ENCODE measurements at regions not wholly inside any gene's neighbourhood (a gene's known extent, or its start where the extent isn't known, plus 50 kb on each side); places are given as distances from the start of the nearest gene placed in this dataset.

GRCh38 chr17:34527908-34528470 is 51.4 kb upstream of the TMEM132E start:
- H3K4me3 ChIP-seq: no peak overlapping the region
- 58 to 66% (median 64%) methylated on average over 13 of the region's 13 CpGs for WGBS, 5 donors
- no peak overlapping the region for H3K27ac ChIP-seq
- H3K27me3 ChIP-seq (replicated peaks in 1 of 7): peaks cover 0 to 81% (median 6%) of the 10 kb centered on the region in 7 donors
- H3K4me1 ChIP-seq: no peaks in the 10 kb centered on the region
- intact Hi-C loops (cut with DNase I; ENCODE audit: low total_unique reads): no loop called here
- no peaks in the 10 kb centered on the region for H3K36me3 ChIP-seq
- TF ChIP-seq CTCF (IDR thresholded peaks at IDR 0.05 in 8 of 11, conservative IDR thresholded peaks at IDR 0.05 in 3 of 11): no peak
- no peak for TF ChIP-seq POLR2A (IDR thresholded peaks at IDR 0.05)
- no peak for TF ChIP-seq POLR2AphosphoS5 (IDR thresholded peaks at IDR 0.05)
- no peaks in the 10 kb centered on the region for H3K9me3 ChIP-seq
- no peak for DNase-seq

GRCh38 chr17:34527136-34527907 is 52.1 kb upstream of the TMEM132E start:
- Histone ChIP-seq H3K4me3 (no peak overlapping the region), H3K36me3 (no peaks in the 10 kb centered on the region), H3K27ac (no peak overlapping the region), H3K27me3 (replicated peaks in 1 of 7) (peaks cover 0 to 74% (median 6%) of the 10 kb centered on the region in 7 donors), H3K9me3 (no peaks in the 10 kb centered on the region), H3K4me1 (no peaks in the 10 kb centered on the region)
- intact Hi-C loops (cut with DNase I; ENCODE audit: low total_unique reads): no loop called here
- DNase-seq: no peak
- WGBS, 5 donors: 45 to 56% (median 53%) methylated on average over 16 to 18 of the region's 18 CpGs
- TF ChIP-seq CTCF (IDR thresholded peaks at IDR 0.05 in 8 of 11, conservative IDR thresholded peaks at IDR 0.05 in 3 of 11) (no peak), POLR2A (IDR thresholded peaks at IDR 0.05) (no peak), POLR2AphosphoS5 (IDR thresholded peaks at IDR 0.05) (no peak)

GRCh38 chr17:34525651-34526050 is 53.7 kb upstream of the TMEM132E start:
- TF ChIP-seq POLR2A (IDR thresholded peaks at IDR 0.05): no peak
- TF ChIP-seq CTCF (IDR thresholded peaks at IDR 0.05 in 8 of 11, conservative IDR thresholded peaks at IDR 0.05 in 3 of 11): no peak
- no peak for TF ChIP-seq POLR2AphosphoS5 (IDR thresholded peaks at IDR 0.05)
- H3K9me3 ChIP-seq: no peaks in the 10 kb centered on the region
- intact Hi-C loops (cut with DNase I; ENCODE audit: low total_unique reads): no loop called here
- no peak overlapping the region for H3K27ac ChIP-seq
- H3K27me3 ChIP-seq (replicated peaks in 1 of 7): peaks cover 0 to 75% (median 0%) of the 10 kb centered on the region in 7 donors
- no peaks in the 10 kb centered on the region for H3K36me3 ChIP-seq
- no peak for DNase-seq
- H3K4me1 ChIP-seq: no peaks in the 10 kb centered on the region
- 28 to 39% (median 32%) methylated on average over 4 of the region's 4 CpGs for WGBS, 5 donors
- H3K4me3 ChIP-seq: no peak overlapping the region

- DNase-seq: no peak
- whole genome bisulfite sequencing, 5 donors: 61 to 82% (median 73%) methylated on average over 7 to 11 of the region's 11 CpGs
Observed at GRCh38 chr17:34521955-34522354, 57.4 kb upstream of the TMEM132E start.

More at GRCh38 chr17:34521955-34522354, 57.4 kb upstream of the TMEM132E start:
- no peaks in the 10 kb centered on the region for H3K4me1 ChIP-seq
- H3K36me3 ChIP-seq: no peaks in the 10 kb centered on the region
- intact Hi-C loops (cut with DNase I; ENCODE audit: low total_unique reads): no loop called here
- H3K27ac ChIP-seq: no peak overlapping the region
- no peak overlapping the region for H3K4me3 ChIP-seq
- H3K27me3 ChIP-seq (replicated peaks in 1 of 7): peaks cover 0 to 68% (median 0%) of the 10 kb centered on the region in 7 donors
- TF ChIP-seq POLR2A (IDR thresholded peaks at IDR 0.05) (no peak), POLR2AphosphoS5 (IDR thresholded peaks at IDR 0.05) (no peak), CTCF (IDR thresholded peaks at IDR 0.05 in 8 of 11, conservative IDR thresholded peaks at IDR 0.05 in 3 of 11) (no peak)
- no peaks in the 10 kb centered on the region for H3K9me3 ChIP-seq
